HepG2 (cell line): ENCODE measurements at regions not wholly inside any gene's neighbourhood (a gene's known extent, or its start where the extent isn't known, plus 50 kb on each side); places are given as distances from the start of the nearest gene placed in this dataset.

ENCODE experiments used
- ATAC-seq: fragments of 200-7000 bp; cut with Tn5 transposase; 3 replicates; pipeline ENCODE4 v1.9.1; 2020; ENCODE audit warnings: mild to moderate bottlenecking, moderate library complexity
- BruUV-seq: library from RNA; stranded (reverse); fragments of 400-500 nt; replicated peaks from 2 replicates; lab custom pipeline; 2021; lab: Mats Ljungman, UMichigan
- CTCF ChIA-PET: fragments of 300-600 bp; formaldehyde crosslinking; extraction: SDS; loops from one replicate; lab custom pipeline; 2021; ENCODE audit warnings: low total read pairs, inconsistent platforms, low intra/inter-chr PET ratio; lab: Yijun Ruan, JAX
- POLR2A ChIA-PET: fragments of 350-600 bp; sonication (Branson Sonifier 250); formaldehyde crosslinking; loops from one replicate; lab custom pipeline; 2020; ENCODE audit warnings: antibody characterized with exemption, inconsistent platforms; lab: Yijun Ruan, JAX
- DNase-seq: peaks from one replicate; pipeline ENCODE4 v3.0.0-alpha.2; 2015; ENCODE audit warnings: low spot score
- FAIRE-seq: peaks from 3 replicates; lab custom pipeline; 2011; peaks lifted over from hg19 to GRCh38; lab: Jason Lieb, UNC
- H2AFZ ChIP-seq: one replicate; pipeline ENCODE4 v1.6.1; 2011; ENCODE audit warnings: low read length, inconsistent platforms
- H3K27ac ChIP-seq: fragments of 300-600 bp; 3 replicates; pipeline ENCODE4 v1.8.0; 2011; ENCODE audit warnings: mixed run types, mild to moderate bottlenecking, mixed read lengths, low read length, inconsistent platforms; ENCODE audit not compliant: insufficient read depth; ENCODE audit errors: extremely low read length
- H3K27me3 ChIP-seq, 2 experiments: fragments of 200-600 bp in 1 of 2; 2 replicates in 1 of 2; 3 replicates in 1 of 2; pipeline versions ENCODE4 v1.6.0 to v1.8.0; 2011; ENCODE audit warnings: low read length in 2 of 2, mild to moderate bottlenecking in 2 of 2, moderate library complexity in 2 of 2, inconsistent platforms in 1 of 2; ENCODE audit not compliant: insufficient read depth in 2 of 2, control insufficient read depth in 1 of 2
- H3K36me3 ChIP-seq, 2 experiments: fragments of 200-600 bp in 1 of 2; replicated peaks in 1 of 2; 2 replicates in 1 of 2; 3 replicates in 1 of 2; pipeline versions ENCODE4 v1.5.1 to v1.8.0; 2011; ENCODE audit warnings: low read length in 2 of 2, inconsistent platforms in 1 of 2; ENCODE audit not compliant: insufficient read depth in 2 of 2, control insufficient read depth in 1 of 2
- H3K4me1 ChIP-seq: 2 replicates; pipeline ENCODE4 v1.5.1; 2012; ENCODE audit warnings: low read length, inconsistent platforms; ENCODE audit not compliant: insufficient read depth
- H3K4me2 ChIP-seq: 2 replicates; pipeline ENCODE4 v1.6.0; 2011; ENCODE audit warnings: low read depth, low read length, inconsistent platforms
- H3K4me3 ChIP-seq, 3 experiments: fragments of 200-600 bp in 1 of 3; sonication (generic), shearing (Covaris generic) in 1 of 3; replicated peaks in 1 of 3; 2 replicates each; pipeline ENCODE4 v1.5.1; 2011 to 2016; ENCODE audit warnings: low read length in 3 of 3, inconsistent platforms in 2 of 3, low read depth in 2 of 3, mild to moderate bottlenecking in 2 of 3, control low read depth in 1 of 3, mixed read lengths in 1 of 3; ENCODE audit not compliant: insufficient read depth in 1 of 3
- H3K79me2 ChIP-seq: one replicate; pipeline ENCODE4 v1.6.1; 2011; ENCODE audit warnings: low read length, inconsistent platforms; ENCODE audit not compliant: insufficient read depth
- H3K9ac ChIP-seq: 2 replicates; pipeline ENCODE4 v1.6.0; 2011; ENCODE audit warnings: mild to moderate bottlenecking, low read depth, low read length, inconsistent platforms; ENCODE audit not compliant: insufficient read depth
- H3K9me3 ChIP-seq: 2 replicates; pipeline ENCODE4 v1.5.1; 2012; ENCODE audit warnings: mild to moderate bottlenecking, low read length
- H4K20me1 ChIP-seq: 2 replicates; pipeline ENCODE4 v1.6.0; 2011; ENCODE audit warnings: inconsistent platforms, mild to moderate bottlenecking, low read length, moderate library complexity; ENCODE audit not compliant: insufficient read depth
- HOXA3 ChIP-seq: sonication (generic); formaldehyde crosslinking; IDR thresholded peaks from 2 replicates; pipeline ENCODE4 v1.5.0; 2020; ENCODE audit warnings: missing genetic modification reagents
- KLF12 ChIP-seq: sonication (generic); formaldehyde crosslinking; IDR thresholded peaks from 2 replicates; pipeline ENCODE4 v1.4.0; 2020; ENCODE audit warnings: missing genetic modification reagents, borderline replicate concordance
- PPARG ChIP-seq: conservative IDR thresholded peaks from 2 replicates; pipeline ENCODE4 v1.6.1; 2016; ENCODE audit warnings: missing biosample characterization, missing genetic modification reagents
- RBM22 ChIP-seq: fragments of 200-400 bp; formaldehyde crosslinking; optimal IDR thresholded peaks from 2 replicates; pipeline ENCODE3; 2017; ENCODE audit warnings: mild to moderate bottlenecking, low read length, moderate library complexity
- ZFP82 ChIP-seq: sonication (generic); formaldehyde crosslinking; IDR thresholded peaks from 2 replicates; pipeline ENCODE4 v1.5.1; 2020; ENCODE audit warnings: mild to moderate bottlenecking, missing genetic modification reagents, borderline replicate concordance
- ZNF225 ChIP-seq: sonication (generic); formaldehyde crosslinking; IDR thresholded peaks from 2 replicates; pipeline ENCODE4 v1.4.0; 2020; ENCODE audit warnings: mild to moderate bottlenecking, missing genetic modification reagents
- ZNF512 ChIP-seq: sonication (generic); formaldehyde crosslinking; IDR thresholded peaks from 2 replicates; pipeline ENCODE4 v1.4.0; 2020; ENCODE audit warnings: mild to moderate bottlenecking, missing genetic modification reagents
- ZNF574 ChIP-seq: sonication (generic); formaldehyde crosslinking; IDR thresholded peaks from 2 replicates; pipeline ENCODE4 v1.4.0; 2020; ENCODE audit warnings: missing genetic modification reagents
- ZNF782 ChIP-seq: sonication (generic); formaldehyde crosslinking; IDR thresholded peaks from 2 replicates; pipeline ENCODE4 v1.4.0; 2020; ENCODE audit warnings: missing genetic modification reagents, mild to moderate bottlenecking, borderline replicate concordance
- ZXDC ChIP-seq: sonication (generic); formaldehyde crosslinking; IDR thresholded peaks from 2 replicates; pipeline ENCODE4 v1.5.0; 2020; ENCODE audit warnings: mild to moderate bottlenecking, missing genetic modification reagents
- WGBS: methylation state at CpG from one replicate; pipeline ENCODE4 v1.1.6; 2017; ENCODE audit warnings: low lambda C conversion rate; 5-methylcytosine and 5-hydroxymethylcytosine counted together
- in situ Hi-C: cut with HindIII; loops from 2 replicates; pipeline ENCODE4 v1.10.0; 2017; ENCODE audit warnings: low pct_unique_long_range_greater_than_20kb; ENCODE audit not compliant: extremely low pct_ligation_motif_present
- intact Hi-C: fragments of 100-400 bp; cut with micrococcal nuclease; formaldehyde crosslinking; loops from one replicate; pipeline ENCODE4 v1.10.0; 2022; ENCODE audit not compliant: unreplicated experiment
- TF ChIP-seq, protein P1 (sequence below): IDR thresholded peaks from 2 replicates; pipeline ENCODE4 v1.6.1; 2016; ENCODE audit warnings: missing compliant biosample characterization, missing genetic modification reagents, borderline replicate concordance
- TF ChIP-seq, protein P2 (sequence below): sonication (generic); formaldehyde crosslinking; IDR thresholded peaks from 2 replicates; pipeline ENCODE4 v1.5.1; 2020; ENCODE audit warnings: mild to moderate bottlenecking, missing genetic modification reagents

DNA sequence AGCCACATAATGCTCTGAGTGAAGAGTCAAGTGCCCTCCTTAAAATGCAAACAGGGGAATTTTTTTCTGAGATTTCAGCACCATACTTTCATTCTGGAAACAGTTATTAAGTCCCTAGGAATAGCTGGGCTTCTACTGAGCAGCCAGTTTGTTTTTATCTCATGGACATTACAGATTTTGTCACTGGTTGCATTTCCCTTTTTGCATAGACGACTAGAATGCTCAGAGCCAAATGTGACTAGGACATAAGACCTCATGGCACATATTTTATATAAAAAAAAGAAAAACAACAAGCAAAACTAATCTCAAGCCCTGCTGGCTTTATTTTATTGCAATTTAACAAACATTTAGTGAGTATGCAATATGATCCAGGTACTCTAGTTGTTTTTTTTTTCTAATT is 112.7 kb upstream of the NANOGP8 start:
- in situ Hi-C loops: no loop called here
- WGBS: 24% methylated on average over 1 of the region's 1 CpG
- CTCF ChIA-PET: no interaction called here
- no peaks in the 10 kb centered on the region for H3K79me2 ChIP-seq
- DNase-seq: no peak
- no peaks in the 10 kb centered on the region for H3K27me3 ChIP-seq
- TF ChIP-seq ZFP82 (CRISPR knock-in tag) (no peak), ZNF225 (CRISPR knock-in tag) (no peak), RBM22 (no peak), PPARG (CRISPR knock-in tag) (no peak), KLF12 (CRISPR knock-in tag) (no peak), ZNF512 (CRISPR knock-in tag) (no peak), ZNF574 (no peak), HOXA3 (CRISPR knock-in tag) (no peak), ZXDC (CRISPR knock-in tag) (no peak), ZNF782 (no peak)
- TF ChIP-seq, protein P1, sequence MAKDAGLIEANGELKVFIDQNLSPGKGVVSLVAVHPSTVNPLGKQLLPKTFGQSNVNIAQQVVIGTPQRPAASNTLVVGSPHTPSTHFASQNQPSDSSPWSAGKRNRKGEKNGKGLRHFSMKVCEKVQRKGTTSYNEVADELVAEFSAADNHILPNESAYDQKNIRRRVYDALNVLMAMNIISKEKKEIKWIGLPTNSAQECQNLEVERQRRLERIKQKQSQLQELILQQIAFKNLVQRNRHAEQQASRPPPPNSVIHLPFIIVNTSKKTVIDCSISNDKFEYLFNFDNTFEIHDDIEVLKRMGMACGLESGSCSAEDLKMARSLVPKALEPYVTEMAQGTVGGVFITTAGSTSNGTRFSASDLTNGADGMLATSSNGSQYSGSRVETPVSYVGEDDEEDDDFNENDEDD (CRISPR knock-in tag): no peak
- TF ChIP-seq, protein P2, sequence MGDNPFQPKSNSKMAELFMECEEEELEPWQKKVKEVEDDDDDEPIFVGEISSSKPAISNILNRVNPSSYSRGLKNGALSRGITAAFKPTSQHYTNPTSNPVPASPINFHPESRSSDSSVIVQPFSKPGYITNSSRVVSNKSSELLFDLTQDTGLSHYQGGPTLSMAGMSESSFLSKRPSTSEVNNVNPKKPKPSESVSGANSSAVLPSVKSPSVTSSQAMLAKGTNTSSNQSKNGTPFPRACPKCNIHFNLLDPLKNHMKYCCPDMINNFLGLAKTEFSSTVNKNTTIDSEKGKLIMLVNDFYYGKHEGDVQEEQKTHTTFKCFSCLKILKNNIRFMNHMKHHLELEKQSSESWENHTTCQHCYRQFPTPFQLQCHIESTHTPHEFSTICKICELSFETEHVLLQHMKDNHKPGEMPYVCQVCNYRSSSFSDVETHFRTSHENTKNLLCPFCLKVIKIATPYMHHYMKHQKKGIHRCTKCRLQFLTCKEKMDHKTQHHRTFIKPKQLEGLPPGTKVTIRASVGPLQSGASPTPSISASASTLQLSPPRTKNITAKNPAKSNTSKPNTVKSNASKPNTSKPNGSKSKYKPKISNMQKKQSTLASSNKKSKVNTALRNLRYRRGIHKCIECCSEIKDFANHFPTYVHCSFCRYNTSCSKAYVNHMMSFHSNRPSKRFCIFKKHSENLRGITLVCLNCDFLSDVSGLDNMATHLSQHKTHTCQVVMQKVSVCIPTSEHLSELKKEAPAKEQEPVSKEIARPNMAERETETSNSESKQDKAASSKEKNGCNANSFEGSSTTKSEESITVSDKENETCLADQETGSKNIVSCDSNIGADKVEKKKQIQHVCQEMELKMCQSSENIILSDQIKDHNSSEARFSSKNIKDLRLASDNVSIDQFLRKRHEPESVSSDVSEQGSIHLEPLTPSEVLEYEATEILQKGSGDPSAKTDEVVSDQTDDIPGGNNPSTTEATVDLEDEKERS: no peak
- TF ChIP-seq, all 625 proteins: peak for 0
- Histone ChIP-seq H3K4me1 (no peaks in the 10 kb centered on the region), H3K36me3 (no peaks in the 10 kb centered on the region), H3K4me3 (no peak overlapping the region), H2AFZ (no peak overlapping the region), H3K9ac (no peak overlapping the region), H3K27ac (no peak overlapping the region), H3K9me3 (peaks cover under 1% of the 10 kb centered on the region; the same call in 1 of the 2 replicates), H3K4me2 (no peak overlapping the region), H4K20me1 (no peaks in the 10 kb centered on the region)
- no peak for FAIRE-seq
- intact Hi-C loops: no loop called here
- POLR2A ChIA-PET: no interaction called here
- BruUV-seq: no TSS peak
- ATAC-seq: no peak
